Aorta (tissue), 5 donors: ENCODE measurements at regions not wholly inside any gene's neighbourhood (a gene's known extent, or its start where the extent isn't known, plus 50 kb on each side); places are given as distances from the start of the nearest gene placed in this dataset.

Experiments
- ATAC-seq: fragments of 200-7000 bp; cut with Tn5 transposase; one replicate; pipeline ENCODE4 v1.9.1; 2022; ENCODE audit warnings: moderate library complexity; ENCODE audit not compliant: low FRiP score
- DNase-seq, 2 donors: peaks; one replicate each; pipeline ENCODE4 v3.0.0-alpha.2; 2020
- H3K27ac ChIP-seq, 2 donors: one replicate each; pipeline ENCODE4 v1.5.1; 2013; ENCODE audit warnings: low read length in 2 of 2, mild to moderate bottlenecking in 2 of 2, moderate library complexity in 2 of 2, control low read depth in 1 of 2, inconsistent platforms in 1 of 2, low read depth in 1 of 2
- H3K27me3 ChIP-seq, 2 donors: one replicate each; pipeline ENCODE4 v1.6.1; 2013; ENCODE audit warnings: control low read depth in 1 of 2, low read length in 1 of 2, mild to moderate bottlenecking in 1 of 2, moderate library complexity in 1 of 2; ENCODE audit not compliant: insufficient read depth in 2 of 2, control insufficient read depth in 1 of 2
- H3K36me3 ChIP-seq, 2 donors: one replicate each; pipeline ENCODE4 v1.6.1; 2013; ENCODE audit warnings: control low read depth in 1 of 2, low read length in 1 of 2, mild to moderate bottlenecking in 1 of 2; ENCODE audit not compliant: insufficient read depth in 2 of 2, control insufficient read depth in 1 of 2
- H3K4me1 ChIP-seq, 2 donors: one replicate each; pipeline ENCODE4 v1.6.1; 2013; ENCODE audit warnings: low read length in 2 of 2, control low read depth in 1 of 2, mild to moderate bottlenecking in 1 of 2, moderate library complexity in 1 of 2; ENCODE audit not compliant: insufficient read depth in 2 of 2, control insufficient read depth in 1 of 2
- H3K4me3 ChIP-seq, 2 donors: one replicate each; pipeline ENCODE4 v1.5.1; 2013; ENCODE audit warnings: low read length in 2 of 2, control low read depth in 1 of 2, mild to moderate bottlenecking in 1 of 2
- H3K9me3 ChIP-seq: one replicate; pipeline ENCODE4 v1.6.1; 2013; ENCODE audit warnings: mild to moderate bottlenecking, low read length; ENCODE audit not compliant: control insufficient read depth
- WGBS, 2 donors: extraction: QIAGEN DNeasy Blood & Tissue Kit; methylation state at CpG; one replicate each; pipeline ENCODE4 v1.1.7; 2013; 5-methylcytosine and 5-hydroxymethylcytosine counted together
- intact Hi-C, 2 donors: fragments of 100-400 bp; cut with DNase I; formaldehyde crosslinking; loops; one replicate each; pipeline versions ENCODE4 v1.14.2 to v1.15.0; 2022
- donor health status: healthy with polysubstance abuse.
- donor health status: Bipolar disorder and iron deficiency.
- donor health status: DM: no; HTN: no; CAD: no.
- donor health status: DM: no; HTN: no; CAD: no.
- donor health status: DM: yes; HTN: yes; CAD: no.

- ATAC-seq: no peak
- no peaks in the 10 kb centered on the region for H3K36me3 ChIP-seq
- intact Hi-C loops: no loop called here
- no peak overlapping the region for H3K4me3 ChIP-seq
- no peaks in the 10 kb centered on the region for H3K27me3 ChIP-seq
- H3K4me1 ChIP-seq: peaks cover 1 to 6% of the 10 kb centered on the region in 2 donors
- DNase-seq: no peak
- WGBS, 2 donors: 80 to 82% methylated on average over 6 of the region's 6 CpGs
- no peaks in the 10 kb centered on the region for H3K9me3 ChIP-seq
- H3K27ac ChIP-seq: no peak overlapping the region
Observed at GRCh38 chr9:87122947-87123685, 175.8 kb upstream of the GAS1 start.

DNA sequence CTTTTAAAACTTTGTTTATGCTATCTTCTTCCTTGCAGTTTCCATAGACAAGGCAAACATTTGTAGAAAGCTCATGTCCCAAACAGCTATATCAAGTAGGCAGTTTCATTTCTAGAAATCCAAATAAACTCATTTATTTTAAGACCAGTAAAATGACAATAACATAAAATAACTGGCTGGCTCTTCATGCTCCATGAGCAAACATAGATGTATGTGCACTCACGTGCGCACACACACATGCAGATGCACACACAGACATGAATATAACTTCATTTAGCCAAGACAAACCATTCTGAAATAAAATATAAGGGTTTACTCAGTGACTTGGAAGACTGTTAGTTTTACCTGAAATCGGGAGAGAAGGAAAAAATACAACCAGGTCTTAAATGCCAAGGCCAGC is 176.5 kb upstream of the GAS1 start:
- Histone ChIP-seq H3K36me3 (no peaks in the 10 kb centered on the region), H3K27ac (no peak overlapping the region), H3K4me1 (peaks cover 1 to 6% of the 10 kb centered on the region in 2 donors), H3K4me3 (no peak overlapping the region), H3K9me3 (no peaks in the 10 kb centered on the region), H3K27me3 (no peaks in the 10 kb centered on the region)
- 85 to 89% methylated on average over 3 of the region's 3 CpGs for WGBS, 2 donors
- intact Hi-C loops: no loop called here
- DNase-seq (no peak), ATAC-seq (no peak)

- no peak for DNase-seq
- Histone ChIP-seq H3K27me3 (no peaks in the 10 kb centered on the region), H3K4me3 (no peak overlapping the region), H3K27ac (no peak overlapping the region), H3K9me3 (no peaks in the 10 kb centered on the region), H3K36me3 (no peaks in the 10 kb centered on the region), H3K4me1 (no peaks in the 10 kb centered on the region)
- intact Hi-C loops: no loop called here
- no peak for ATAC-seq
- WGBS, 2 donors: 96% methylated on average over 3 of the region's 3 CpGs
Observed at GRCh38 chr9:87125819-87126218, 178.5 kb upstream of the GAS1 start.

DNA sequence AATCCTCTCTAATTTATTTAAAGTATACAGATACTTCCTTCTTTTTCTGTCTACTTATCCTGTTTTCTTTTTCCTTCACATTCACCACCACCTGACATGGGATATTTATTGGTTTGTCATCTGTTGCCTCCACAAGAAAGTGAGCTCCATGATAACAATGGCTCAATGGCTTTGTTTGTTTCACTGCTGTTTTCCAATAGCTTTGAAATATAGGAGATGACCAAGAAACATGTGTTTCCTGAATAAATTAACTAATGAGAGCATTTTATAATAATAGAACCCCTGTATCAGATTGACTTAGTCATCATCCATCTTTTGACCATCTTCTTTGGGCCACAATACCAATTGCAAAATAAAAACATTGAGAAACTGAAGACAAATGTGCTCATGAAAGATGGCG is 180.2 kb upstream of the GAS1 start:
- intact Hi-C loops: no loop called here
- WGBS, 2 donors: 95 to 97% methylated on average over 1 of the region's 1 CpG
- no peak overlapping the region for H3K27ac ChIP-seq
- no peaks in the 10 kb centered on the region for H3K4me1 ChIP-seq
- no peaks in the 10 kb centered on the region for H3K9me3 ChIP-seq
- H3K36me3 ChIP-seq: no peaks in the 10 kb centered on the region
- no peak overlapping the region for H3K4me3 ChIP-seq
- H3K27me3 ChIP-seq: no peaks in the 10 kb centered on the region
- DNase-seq (no peak), ATAC-seq (no peak)

- Histone ChIP-seq H3K4me3 (no peak overlapping the region), H3K4me1 (no peaks in the 10 kb centered on the region), H3K27me3 (no peaks in the 10 kb centered on the region), H3K36me3 (no peaks in the 10 kb centered on the region), H3K9me3 (no peaks in the 10 kb centered on the region), H3K27ac (no peak overlapping the region)
- no peak for ATAC-seq
- DNase-seq: no peak
- intact Hi-C loops: no loop called here
- 82 to 90% methylated on average over 2 of the region's 2 CpGs for WGBS, 2 donors
Observed at GRCh38 chr9:87127978-87128614, 180.8 kb upstream of the GAS1 start.

DNA sequence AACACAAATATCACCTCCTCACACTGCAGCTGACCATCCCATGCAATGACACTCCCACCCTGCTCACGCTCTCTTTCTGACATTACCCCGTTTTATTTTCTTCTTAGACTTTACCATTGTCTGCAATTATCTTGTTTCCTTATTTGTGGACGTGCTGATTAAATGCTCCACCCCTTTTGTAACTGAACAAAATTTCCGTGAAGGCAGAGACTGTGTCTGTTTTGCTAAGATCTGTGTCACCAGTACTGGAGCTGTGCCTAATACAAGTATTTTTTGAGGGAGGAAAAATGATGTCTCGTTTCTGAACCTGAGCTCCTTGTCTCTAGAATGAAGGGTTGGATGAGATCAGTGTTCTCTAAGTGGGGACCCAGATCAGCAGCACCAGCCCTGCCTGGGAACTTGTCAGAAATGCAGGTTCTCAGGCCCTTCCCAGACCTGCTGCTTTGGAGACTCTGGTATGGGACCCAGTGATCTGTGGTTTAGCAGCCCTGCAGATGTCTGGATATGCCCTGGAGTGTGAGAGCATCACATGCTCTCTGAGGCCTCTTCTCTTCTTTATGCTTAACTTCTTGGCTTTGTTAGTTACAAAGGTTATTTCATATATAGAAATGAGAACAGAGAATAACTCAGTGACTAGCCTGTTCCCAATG is 181.7 kb upstream of the GAS1 start:
- ATAC-seq (no peak), DNase-seq (no peak)
- no peak overlapping the region for H3K4me3 ChIP-seq
- H3K27ac ChIP-seq: no peak overlapping the region
- WGBS, 2 donors: 36 to 38% methylated on average over 5 of the region's 5 CpGs
- H3K27me3 ChIP-seq: no peaks in the 10 kb centered on the region
- H3K9me3 ChIP-seq: no peaks in the 10 kb centered on the region
- H3K36me3 ChIP-seq: no peaks in the 10 kb centered on the region
- H3K4me1 ChIP-seq: no peaks in the 10 kb centered on the region
- intact Hi-C loops: no loop called here

DNA sequence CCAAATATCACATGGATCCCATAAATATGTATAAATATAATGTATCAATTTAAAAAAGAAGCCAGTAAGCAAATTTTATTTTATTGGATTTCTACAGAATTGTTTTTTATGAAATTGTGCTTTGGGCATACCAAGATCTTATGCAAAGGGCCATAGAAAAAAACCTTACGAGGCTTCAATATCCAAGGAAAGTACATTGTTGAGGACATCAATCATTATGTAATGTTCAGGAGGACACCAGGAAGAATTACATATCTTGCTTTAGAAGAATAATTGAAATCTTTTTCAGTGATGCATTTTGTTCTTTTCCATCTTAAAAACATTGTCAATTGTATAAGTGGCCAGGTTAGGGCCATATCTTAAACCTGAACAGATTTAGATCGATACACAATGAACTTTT is 187.8 kb upstream of the GAS1 start:
- ATAC-seq (no peak), DNase-seq (no peak)
- WGBS, 2 donors: 99 to 100% methylated on average over 2 of the region's 2 CpGs
- no peaks in the 10 kb centered on the region for H3K9me3 ChIP-seq
- H3K27ac ChIP-seq: no peak overlapping the region
- intact Hi-C loops: no loop called here
- H3K4me1 ChIP-seq: no peaks in the 10 kb centered on the region
- no peak overlapping the region for H3K4me3 ChIP-seq
- no peaks in the 10 kb centered on the region for H3K27me3 ChIP-seq
- H3K36me3 ChIP-seq: no peaks in the 10 kb centered on the region

DNA sequence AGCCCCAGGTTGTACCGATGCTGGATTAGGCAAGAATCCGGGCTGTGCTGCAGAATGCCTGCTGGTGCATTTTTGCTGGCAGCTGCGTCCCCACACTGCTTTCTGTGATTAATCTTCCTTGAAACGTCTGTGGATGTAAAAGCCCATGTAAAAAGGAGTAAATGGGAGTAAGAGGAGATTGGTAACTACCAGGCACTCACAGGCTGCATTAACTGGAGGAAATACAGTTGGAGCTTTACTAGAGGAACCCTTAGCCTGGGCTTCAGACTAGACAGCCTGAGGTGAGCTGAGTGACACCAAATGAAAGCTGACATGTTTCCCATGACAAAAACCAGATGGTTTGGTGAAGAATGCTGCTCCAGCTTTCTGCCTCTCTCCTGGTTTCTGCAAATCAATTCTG is 190.4 kb upstream of the GAS1 start:
- Histone ChIP-seq H3K4me3 (no peak overlapping the region), H3K9me3 (no peaks in the 10 kb centered on the region), H3K4me1 (no peaks in the 10 kb centered on the region), H3K36me3 (no peaks in the 10 kb centered on the region), H3K27me3 (no peaks in the 10 kb centered on the region), H3K27ac (no peak overlapping the region)
- no peak for ATAC-seq
- 15 to 17% methylated on average over 4 of the region's 4 CpGs for WGBS, 2 donors
- DNase-seq: no peak
- intact Hi-C loops: no loop called here
